ENCODE measurements at regions not wholly inside any gene's neighbourhood (a gene's known extent, or its start where the extent isn't known, plus 50 kb on each side); places are given as distances from the start of the nearest gene placed in this dataset.

- Histone ChIP-seq H3K9me3 (replicated peaks in 1 of 2; ENCODE audit: control insufficient read depth in 1 of 2, insufficient read depth in 1 of 2, low read length in 2 of 2) (peaks cover 8 to 11% of the 10 kb centered on the region in 2 donors), H3K4me1 (ENCODE audit: control insufficient read depth in 1 of 2, insufficient read depth in 2 of 2, low read length in 2 of 2) (no peaks in the 10 kb centered on the region), H3K4me2 (replicated peaks; ENCODE audit: extremely low read depth, low read length, poor library complexity, severe bottlenecking) (no peak overlapping the region), H2AFZ (ENCODE audit: insufficient read depth, low read depth, low read length, poor library complexity, severe bottlenecking) (no peak overlapping the region), H3K36me3 (replicated peaks in 1 of 2; ENCODE audit: control insufficient read depth in 1 of 2, insufficient read depth in 2 of 2, low read length in 2 of 2) (no peaks in the 10 kb centered on the region), H3K4me3 (replicated peaks in 1 of 3; ENCODE audit: low read depth in 2 of 3, low read length in 3 of 3) (no peak overlapping the region), H3K27me3 (ENCODE audit: control insufficient read depth in 2 of 2, insufficient read depth in 2 of 2, low read length in 2 of 2) (no peaks in the 10 kb centered on the region), H3K27ac (ENCODE audit: low read depth in 1 of 2, low read length in 2 of 2) (no peak overlapping the region), H3K9ac (ENCODE audit: insufficient read depth, low read length, poor library complexity, severe bottlenecking) (no peak overlapping the region), H3K79me2 (ENCODE audit: insufficient read depth, low read length) (no peaks in the 10 kb centered on the region), H4K20me1 (ENCODE audit: insufficient read depth, low read length) (no peaks in the 10 kb centered on the region)
- H3K4me3 Mint-ChIP-seq: no peak overlapping the region
- H3K36me3 Mint-ChIP-seq: no peaks in the 10 kb centered on the region
- no peaks in the 10 kb centered on the region for H3K4me1 Mint-ChIP-seq
- no peak overlapping the region for H3K27ac Mint-ChIP-seq
- WGBS (ENCODE audit: insufficient coverage): no CpG with 5 or more reads among the region's 2 CpGs
- no peak for DNase-seq
- H3K9me3 Mint-ChIP-seq: peaks cover 0 to 12% (median 9%) of the 10 kb centered on the region in 7 donors
- H3K27me3 Mint-ChIP-seq (ENCODE audit: low read depth in 3 of 3): no peaks in the 10 kb centered on the region
- TF ChIP-seq CTCF (IDR thresholded peaks at IDR 0.05): no peak
- intact Hi-C loops (cut with micrococcal nuclease): no loop called here
These were observed 332.6 kb upstream of the CHORDC1 start for GRCh38 chr11:90555477-90555876.

- Histone ChIP-seq H3K9me3 (replicated peaks in 1 of 2; ENCODE audit: control insufficient read depth in 1 of 2, insufficient read depth in 1 of 2, low read length in 2 of 2) (no peaks in the 10 kb centered on the region), H3K27ac (ENCODE audit: low read depth in 1 of 2, low read length in 2 of 2) (no peak overlapping the region), H3K4me2 (replicated peaks; ENCODE audit: extremely low read depth, low read length, poor library complexity, severe bottlenecking) (no peak overlapping the region), H3K27me3 (ENCODE audit: control insufficient read depth in 2 of 2, insufficient read depth in 2 of 2, low read length in 2 of 2) (no peaks in the 10 kb centered on the region), H3K9ac (ENCODE audit: insufficient read depth, low read length, poor library complexity, severe bottlenecking) (no peak overlapping the region), H4K20me1 (ENCODE audit: insufficient read depth, low read length) (no peaks in the 10 kb centered on the region), H3K4me3 (replicated peaks in 1 of 3; ENCODE audit: low read depth in 2 of 3, low read length in 3 of 3) (no peak overlapping the region), H2AFZ (ENCODE audit: insufficient read depth, low read depth, low read length, poor library complexity, severe bottlenecking) (no peak overlapping the region), H3K79me2 (ENCODE audit: insufficient read depth, low read length) (no peaks in the 10 kb centered on the region), H3K4me1 (ENCODE audit: control insufficient read depth in 1 of 2, insufficient read depth in 2 of 2, low read length in 2 of 2) (no peaks in the 10 kb centered on the region), H3K36me3 (replicated peaks in 1 of 2; ENCODE audit: control insufficient read depth in 1 of 2, insufficient read depth in 2 of 2, low read length in 2 of 2) (no peaks in the 10 kb centered on the region)
- H3K4me1 Mint-ChIP-seq: no peaks in the 10 kb centered on the region
- no peak overlapping the region for H3K4me3 Mint-ChIP-seq
- no peak for TF ChIP-seq CTCF (IDR thresholded peaks at IDR 0.05)
- H3K9me3 Mint-ChIP-seq: peaks cover 0 to 4% (median 0%) of the 10 kb centered on the region in 7 donors
- no peak for DNase-seq
- H3K27ac Mint-ChIP-seq: no peak overlapping the region
- H3K27me3 Mint-ChIP-seq (ENCODE audit: low read depth in 3 of 3): no peaks in the 10 kb centered on the region
- no peaks in the 10 kb centered on the region for H3K36me3 Mint-ChIP-seq
- intact Hi-C loops (cut with micrococcal nuclease): loop anchor here in 1 of 2 donors (10.0 kb wide), 1 partner anchor 63 kb away; no protein-coding TSS in a partner anchor
These were observed 319.2 kb upstream of the CHORDC1 start for GRCh38 chr11:90542092-90542491.

Measured in CD14-positive monocyte (primary cell).